Activated CD8-positive, alpha-beta T cell treated with anti-CD3 and anti-CD28 coated beads for 36 hours (primary cell): ENCODE measurements at regions not wholly inside any gene's neighbourhood (a gene's known extent, or its start where the extent isn't known, plus 50 kb on each side); places are given as distances from the start of the nearest gene placed in this dataset.

Experiments
- ATAC-seq: fragments of 200-7000 bp; cut with Tn5 transposase; one replicate; pipeline ENCODE4 v1.10.0; 2021; ENCODE audit warnings: mild to moderate bottlenecking, moderate library complexity
- CTCF ChIA-PET: fragments of 350-600 bp; sonication (Branson Sonifier 250); formaldehyde crosslinking; loops from one replicate; lab custom pipeline; 2021; ENCODE audit warnings: antibody characterized with exemption; lab: Charles Lee
- POLR2A ChIA-PET: fragments of 350-600 bp; sonication (Branson Sonifier 250); formaldehyde crosslinking; loops from one replicate; lab custom pipeline; 2021; ENCODE audit warnings: antibody characterized with exemption; lab: Charles Lee
- DNase-seq: peaks from one replicate; pipeline ENCODE4 v3.0.0-alpha.2; 2020
- H3K27ac Mint-ChIP-seq: one replicate; pipeline ENCODE4 v1.8.0; 2021; ENCODE audit warnings: mild to moderate bottlenecking, mixed read lengths
- H3K27me3 Mint-ChIP-seq: one replicate; pipeline ENCODE4 v1.8.0; 2021; ENCODE audit warnings: mixed read lengths
- H3K36me3 Mint-ChIP-seq: one replicate; pipeline ENCODE4 v1.8.0; 2021; ENCODE audit warnings: low read depth, mixed read lengths
- H3K4me1 Mint-ChIP-seq: one replicate; pipeline ENCODE4 v1.8.0; 2021; ENCODE audit warnings: low read depth, mixed read lengths
- H3K4me3 Mint-ChIP-seq: one replicate; pipeline ENCODE4 v1.8.0; 2021; ENCODE audit warnings: mild to moderate bottlenecking, moderate library complexity, mixed read lengths
- H3K9me3 Mint-ChIP-seq: one replicate; pipeline ENCODE4 v1.8.0; 2021; ENCODE audit warnings: mixed read lengths
- intact Hi-C: fragments of 100-400 bp; cut with micrococcal nuclease; formaldehyde crosslinking; loops from one replicate; pipeline ENCODE4 v1.10.0; 2022
- TF ChIP-seq, protein P1 (sequence below): fragments of 200-600 bp; IDR thresholded peaks from one replicate; pipeline ENCODE4 v1.8.0; 2022; ENCODE audit warnings: antibody characterized with exemption, mild to moderate bottlenecking

- CTCF ChIA-PET = no interaction called here
- intact Hi-C loops = no loop called here
Measured at GRCh38 chr11:134537296-134537695, 125.3 kb upstream of the B3GAT1 start.

GRCh38 chr11:134536677-134537076 is 124.6 kb upstream of the B3GAT1 start:
- Mint-ChIP-seq H3K36me3 (no peaks in the 10 kb centered on the region), H3K4me1 (no peaks in the 10 kb centered on the region), H3K9me3 (no peaks in the 10 kb centered on the region), H3K27me3 (peaks cover 22% of the 10 kb centered on the region), H3K4me3 (no peak overlapping the region), H3K27ac (no peak overlapping the region)
- intact Hi-C loops = no loop called here
- no peak for DNase-seq
- POLR2A ChIA-PET = no interaction called here
- no peak for ATAC-seq
- TF ChIP-seq, protein P1, sequence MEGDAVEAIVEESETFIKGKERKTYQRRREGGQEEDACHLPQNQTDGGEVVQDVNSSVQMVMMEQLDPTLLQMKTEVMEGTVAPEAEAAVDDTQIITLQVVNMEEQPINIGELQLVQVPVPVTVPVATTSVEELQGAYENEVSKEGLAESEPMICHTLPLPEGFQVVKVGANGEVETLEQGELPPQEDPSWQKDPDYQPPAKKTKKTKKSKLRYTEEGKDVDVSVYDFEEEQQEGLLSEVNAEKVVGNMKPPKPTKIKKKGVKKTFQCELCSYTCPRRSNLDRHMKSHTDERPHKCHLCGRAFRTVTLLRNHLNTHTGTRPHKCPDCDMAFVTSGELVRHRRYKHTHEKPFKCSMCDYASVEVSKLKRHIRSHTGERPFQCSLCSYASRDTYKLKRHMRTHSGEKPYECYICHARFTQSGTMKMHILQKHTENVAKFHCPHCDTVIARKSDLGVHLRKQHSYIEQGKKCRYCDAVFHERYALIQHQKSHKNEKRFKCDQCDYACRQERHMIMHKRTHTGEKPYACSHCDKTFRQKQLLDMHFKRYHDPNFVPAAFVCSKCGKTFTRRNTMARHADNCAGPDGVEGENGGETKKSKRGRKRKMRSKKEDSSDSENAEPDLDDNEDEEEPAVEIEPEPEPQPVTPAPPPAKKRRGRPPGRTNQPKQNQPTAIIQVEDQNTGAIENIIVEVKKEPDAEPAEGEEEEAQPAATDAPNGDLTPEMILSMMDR = no peak
- CTCF ChIA-PET = no interaction called here

More at GRCh38 chr11:134537296-134537695, 125.3 kb upstream of the B3GAT1 start:
- H3K4me1 Mint-ChIP-seq = no peaks in the 10 kb centered on the region
- H3K27me3 Mint-ChIP-seq = peaks cover 22% of the 10 kb centered on the region
- H3K36me3 Mint-ChIP-seq = no peaks in the 10 kb centered on the region
- no peak overlapping the region for H3K4me3 Mint-ChIP-seq
- no peaks in the 10 kb centered on the region for H3K9me3 Mint-ChIP-seq
- POLR2A ChIA-PET = no interaction called here
- no peak for DNase-seq
- TF ChIP-seq, protein P1 = no peak
- no peak for ATAC-seq
- no peak overlapping the region for H3K27ac Mint-ChIP-seq

DNA sequence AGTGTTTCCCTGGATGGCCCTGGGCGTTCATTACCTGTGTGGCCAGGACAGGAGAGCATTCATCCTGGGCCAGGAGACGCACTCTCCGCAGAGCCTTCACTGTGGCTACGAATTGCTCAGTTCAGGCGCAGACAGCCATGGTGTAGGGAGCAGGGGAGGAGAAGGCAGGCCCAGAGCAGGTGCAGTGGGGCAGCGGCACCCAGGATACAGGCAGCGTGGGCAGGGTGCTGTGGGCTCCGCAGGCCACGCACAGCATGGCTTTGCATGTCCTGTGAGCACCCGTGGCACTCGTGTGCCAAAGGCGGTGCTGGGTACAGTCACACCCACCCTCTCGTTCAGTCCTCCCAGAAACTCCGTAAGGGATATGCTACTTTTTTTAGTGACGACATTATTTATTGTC is 124.2 kb upstream of the B3GAT1 start:
- Mint-ChIP-seq H3K27me3 (peaks cover 22% of the 10 kb centered on the region), H3K36me3 (no peaks in the 10 kb centered on the region), H3K9me3 (no peaks in the 10 kb centered on the region), H3K4me3 (no peak overlapping the region), H3K4me1 (no peaks in the 10 kb centered on the region), H3K27ac (no peak overlapping the region)
- POLR2A ChIA-PET = no interaction called here
- ATAC-seq = no peak
- intact Hi-C loops = no loop called here
- no peak for DNase-seq
- CTCF ChIA-PET = no interaction called here
- TF ChIP-seq, protein P1 = no peak

DNA sequence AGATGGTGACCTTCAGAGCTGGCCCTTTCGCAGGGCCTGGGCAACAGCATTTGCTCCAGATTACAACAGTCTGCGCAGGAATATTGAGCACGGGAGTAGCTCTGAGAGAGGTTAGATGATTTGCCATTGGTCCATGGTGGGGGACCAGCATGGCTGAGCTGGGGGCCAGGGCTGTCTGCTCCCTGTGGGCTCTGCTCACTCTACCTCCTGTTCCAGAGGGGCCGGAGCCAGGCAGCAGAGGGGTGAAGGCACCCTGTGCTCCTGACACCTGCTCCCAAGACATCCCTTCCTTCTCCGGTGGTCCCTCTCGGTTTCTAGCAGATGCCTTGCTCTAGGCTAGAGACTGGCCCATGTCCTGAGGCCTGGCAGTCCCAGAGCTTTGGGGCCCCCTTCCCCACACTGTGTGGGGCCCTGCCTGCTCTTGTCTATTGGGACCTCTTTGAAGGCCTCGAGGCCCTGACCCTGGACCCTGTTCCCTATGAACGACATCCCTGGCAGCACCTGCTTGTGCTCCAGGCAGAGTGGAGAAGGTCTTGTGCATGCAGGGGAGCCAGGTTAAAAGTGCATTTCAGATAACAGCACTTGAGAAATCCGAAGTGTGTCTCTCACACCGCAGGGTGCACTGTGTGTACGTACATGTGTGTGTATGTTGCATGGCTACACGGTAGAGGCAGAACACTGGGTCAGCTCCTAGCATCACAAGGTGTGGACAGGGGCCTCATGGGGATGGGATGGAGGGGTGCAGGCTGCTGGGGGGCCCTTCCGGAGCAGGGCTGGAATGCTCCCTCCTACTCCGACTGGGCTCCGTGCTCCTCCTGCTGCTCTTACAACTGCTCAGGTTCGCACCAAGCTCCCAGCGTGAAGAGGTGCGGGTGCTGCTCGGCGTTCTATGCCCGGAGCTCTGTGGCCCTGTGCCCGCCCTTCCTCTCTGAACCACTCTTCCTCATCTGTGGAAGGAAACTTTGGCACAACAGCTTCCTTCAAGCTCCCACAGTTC is 123.3 kb upstream of the B3GAT1 start:
- H3K4me1 Mint-ChIP-seq = no peaks in the 10 kb centered on the region
- H3K36me3 Mint-ChIP-seq = no peaks in the 10 kb centered on the region
- ChIA-PET CTCF (no interaction called here), POLR2A (no interaction called here)
- DNase-seq (no peak), ATAC-seq (no peak)
- TF ChIP-seq, protein P1 = no peak
- no peak overlapping the region for H3K4me3 Mint-ChIP-seq
- no peak overlapping the region for H3K27ac Mint-ChIP-seq
- intact Hi-C loops = no loop called here
- H3K9me3 Mint-ChIP-seq = no peaks in the 10 kb centered on the region
- H3K27me3 Mint-ChIP-seq = peaks cover 22% of the 10 kb centered on the region

GRCh38 chr11:134533511-134533910 is 121.5 kb upstream of the B3GAT1 start:
- Mint-ChIP-seq H3K4me3 (no peak overlapping the region), H3K27me3 (peaks cover 18% of the 10 kb centered on the region), H3K9me3 (no peaks in the 10 kb centered on the region), H3K36me3 (no peaks in the 10 kb centered on the region), H3K4me1 (no peaks in the 10 kb centered on the region), H3K27ac (no peak overlapping the region)
- TF ChIP-seq, protein P1 = no peak
- ChIA-PET CTCF (no interaction called here), POLR2A (no interaction called here)
- no peak for DNase-seq
- intact Hi-C loops = no loop called here
- ATAC-seq = no peak
